Endothelial cell of umbilical vein (primary cell): ENCODE measurements at regions not wholly inside any gene's neighbourhood (a gene's known extent, or its start where the extent isn't known, plus 50 kb on each side); places are given as distances from the start of the nearest gene placed in this dataset.

Experiments
- BruUV-seq: library from RNA; stranded (reverse); fragments of 400-500 nt; replicated peaks from 2 replicates; lab custom pipeline; 2021; lab: Mats Ljungman, UMichigan
- CTCF ChIA-PET: fragments of 300-600, 350-600 bp; sonication (Branson Sonifier 250); formaldehyde crosslinking; loops from one replicate; lab custom pipeline; 2021; ENCODE audit warnings: antibody characterized with exemption, inconsistent platforms; lab: Charles Lee
- POLR2A ChIA-PET: fragments of 300-600, 350-600 bp; sonication (Branson Sonifier 250); formaldehyde crosslinking; loops from one replicate; lab custom pipeline; 2021; ENCODE audit warnings: antibody characterized with exemption, inconsistent platforms; lab: Charles Lee
- DNase-seq: peaks from one replicate; pipeline ENCODE4 v3.0.0-alpha.2; 2011; ENCODE audit warnings: low read depth, low spot score
- FAIRE-seq: peaks from 2 replicates; lab custom pipeline; 2011; peaks lifted over from hg19 to GRCh38; lab: Jason Lieb, UNC
- H2AFZ ChIP-seq: 2 replicates; pipeline ENCODE4 v1.6.0; 2012; ENCODE audit warnings: low read depth, low read length, control low read depth, inconsistent platforms
- H3K27ac ChIP-seq: 2 replicates; pipeline ENCODE4 v1.5.1; 2011; ENCODE audit warnings: low read depth, mild to moderate bottlenecking, control low read depth, low read length, moderate library complexity; ENCODE audit not compliant: insufficient read depth
- H3K27me3 ChIP-seq, 2 experiments: 2 replicates each; pipeline versions ENCODE4 v1.6.0 to v1.6.1; 2011; ENCODE audit warnings: low read length in 2 of 2, mixed read lengths in 1 of 2; ENCODE audit not compliant: control insufficient read depth in 2 of 2, insufficient read depth in 2 of 2
- H3K36me3 ChIP-seq, 2 experiments: 2 replicates in 1 of 2; 3 replicates in 1 of 2; pipeline ENCODE4 v1.5.1; 2011; ENCODE audit warnings: low read length in 2 of 2, mild to moderate bottlenecking in 1 of 2, moderate library complexity in 1 of 2; ENCODE audit not compliant: control insufficient read depth in 2 of 2, insufficient read depth in 2 of 2; ENCODE audit errors: extremely low read depth in 1 of 2
- H3K4me1 ChIP-seq: 3 replicates; pipeline ENCODE4 v1.5.1; 2011; ENCODE audit warnings: mild to moderate bottlenecking, low read length; ENCODE audit not compliant: control insufficient read depth, insufficient read depth; ENCODE audit errors: extremely low read depth
- H3K4me2 ChIP-seq: 2 replicates; pipeline ENCODE4 v1.6.1; 2011; ENCODE audit warnings: low read length, control low read depth, mixed read lengths; ENCODE audit not compliant: insufficient read depth
- H3K4me3 ChIP-seq, 3 experiments: fragments of 200-600 bp in 1 of 3; sonication (generic), shearing (Covaris generic) in 1 of 3; replicated peaks in 1 of 3; 2 replicates each; pipeline ENCODE4 v1.5.1; 2011 to 2016; ENCODE audit warnings: control low read depth in 3 of 3, low read length in 3 of 3, mild to moderate bottlenecking in 2 of 3, inconsistent platforms in 1 of 3, low read depth in 1 of 3, moderate library complexity in 1 of 3; ENCODE audit not compliant: insufficient read depth in 1 of 3
- H3K79me2 ChIP-seq: 2 replicates; pipeline ENCODE4 v1.6.0; 2012; ENCODE audit warnings: low read length, inconsistent platforms; ENCODE audit not compliant: control insufficient read depth, insufficient read depth
- H3K9ac ChIP-seq: replicated peaks from 2 replicates; pipeline ENCODE3; 2011; ENCODE audit warnings: low read length, control low read depth; ENCODE audit not compliant: insufficient read depth; ENCODE audit errors: extremely low read depth
- H3K9me1 ChIP-seq: replicated peaks from 3 replicates; pipeline ENCODE4 v1.6.0; 2011; ENCODE audit warnings: mild to moderate bottlenecking, low read length; ENCODE audit not compliant: control insufficient read depth, insufficient read depth; ENCODE audit errors: extremely low read depth
- H3K9me3 ChIP-seq: replicated peaks from 2 replicates; pipeline ENCODE4 v1.5.1; 2012; ENCODE audit warnings: low read length, inconsistent platforms; ENCODE audit not compliant: control insufficient read depth, insufficient read depth
- H4K20me1 ChIP-seq: replicated peaks from 2 replicates; pipeline ENCODE3; 2011; ENCODE audit warnings: mild to moderate bottlenecking, low read length; ENCODE audit not compliant: control insufficient read depth, insufficient read depth; ENCODE audit errors: extremely low read depth
- FOS ChIP-seq: IDR thresholded peaks from 2 replicates; pipeline ENCODE4 v1.6.1; 2011; ENCODE audit warnings: mild to moderate bottlenecking, low read length, moderate library complexity, borderline replicate concordance; ENCODE audit not compliant: insufficient read depth
- GATA2 ChIP-seq: IDR thresholded peaks from 2 replicates; pipeline ENCODE4 v1.7.0; 2011; ENCODE audit warnings: low read depth, mild to moderate bottlenecking, moderate library complexity, mixed read lengths, low read length; ENCODE audit not compliant: insufficient read length, insufficient read depth
- MYC ChIP-seq: IDR thresholded peaks from one replicate; pipeline ENCODE4 v1.6.1; 2011; ENCODE audit warnings: mild to moderate bottlenecking, low read depth, low read length
- POLR2A ChIP-seq: IDR thresholded peaks from 2 replicates; pipeline ENCODE4 v1.6.1; 2012; ENCODE audit warnings: low read depth, mild to moderate bottlenecking, control low read depth, low read length
- dilution Hi-C: fragments of 300-500 bp; cut with MboI; formaldehyde crosslinking; loops from one replicate; pipeline ENCODE4 v1.15.0; 2019; ENCODE audit warnings: low sequenced_read_pairs; ENCODE audit not compliant: extremely low pct_ligation_motif_present
- intact Hi-C: fragments of 100-400 bp; cut with micrococcal nuclease; formaldehyde crosslinking; loops from one replicate; pipeline ENCODE4 v1.10.0; 2022
- TF ChIP-seq, protein P1 (sequence below), 2 donors: IDR thresholded peaks; 1 replicate in 1 of 2; 2 replicates in 1 of 2; pipeline ENCODE4 v1.5.1; 2011; ENCODE audit warnings: low read length in 2 of 2, mild to moderate bottlenecking in 2 of 2, moderate library complexity in 2 of 2, control low read depth in 1 of 2, inconsistent platforms in 1 of 2, low read depth in 1 of 2; ENCODE audit not compliant: insufficient read depth in 1 of 2; ENCODE audit errors: extremely low read depth in 1 of 2
- TF ChIP-seq, protein P2 (sequence below): IDR thresholded peaks from 2 replicates; pipeline ENCODE4 v1.6.1; 2011; ENCODE audit not compliant: insufficient read depth, insufficient read length

DNA sequence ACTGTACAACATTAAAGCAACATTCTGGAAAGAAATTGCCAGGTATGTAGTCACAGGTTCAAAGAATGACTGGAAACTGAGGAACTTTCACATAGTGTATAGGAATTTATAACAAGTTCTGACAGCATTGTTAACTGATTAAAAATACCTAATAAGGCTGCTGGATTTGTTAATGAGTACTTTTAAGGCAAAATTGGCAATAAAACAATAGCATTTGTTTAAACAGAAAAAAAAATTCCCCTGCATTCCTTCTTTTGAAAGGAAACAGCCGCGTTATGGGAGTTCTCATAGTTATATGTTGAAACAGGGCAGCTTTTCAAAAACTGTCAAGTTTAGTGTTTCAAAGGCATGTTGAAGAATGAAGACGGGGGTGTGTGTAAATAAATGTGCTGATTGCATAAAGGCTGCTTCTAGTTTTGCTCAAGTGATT is 282.5 kb upstream of the FAT1 start:
- H3K9me1 ChIP-seq: no peaks in the 10 kb centered on the region
- no peak overlapping the region for H3K27ac ChIP-seq
- intact Hi-C loops (no loop called here), dilution Hi-C loops (no loop called here)
- H3K27me3 ChIP-seq: no peaks in the 10 kb centered on the region
- H3K4me2 ChIP-seq: no peak overlapping the region
- ChIA-PET CTCF (no interaction called here), POLR2A (no interaction called here)
- no TSS peak for BruUV-seq
- no peak overlapping the region for H3K9ac ChIP-seq
- H3K4me3 ChIP-seq: no peak overlapping the region
- H2AFZ ChIP-seq: no peak overlapping the region
- no peak for FAIRE-seq
- H4K20me1 ChIP-seq: no peaks in the 10 kb centered on the region
- no peaks in the 10 kb centered on the region for H3K4me1 ChIP-seq
- no peaks in the 10 kb centered on the region for H3K79me2 ChIP-seq
- TF ChIP-seq POLR2A (no peak), MYC (no peak), FOS (no peak)
- TF ChIP-seq, protein P1, sequence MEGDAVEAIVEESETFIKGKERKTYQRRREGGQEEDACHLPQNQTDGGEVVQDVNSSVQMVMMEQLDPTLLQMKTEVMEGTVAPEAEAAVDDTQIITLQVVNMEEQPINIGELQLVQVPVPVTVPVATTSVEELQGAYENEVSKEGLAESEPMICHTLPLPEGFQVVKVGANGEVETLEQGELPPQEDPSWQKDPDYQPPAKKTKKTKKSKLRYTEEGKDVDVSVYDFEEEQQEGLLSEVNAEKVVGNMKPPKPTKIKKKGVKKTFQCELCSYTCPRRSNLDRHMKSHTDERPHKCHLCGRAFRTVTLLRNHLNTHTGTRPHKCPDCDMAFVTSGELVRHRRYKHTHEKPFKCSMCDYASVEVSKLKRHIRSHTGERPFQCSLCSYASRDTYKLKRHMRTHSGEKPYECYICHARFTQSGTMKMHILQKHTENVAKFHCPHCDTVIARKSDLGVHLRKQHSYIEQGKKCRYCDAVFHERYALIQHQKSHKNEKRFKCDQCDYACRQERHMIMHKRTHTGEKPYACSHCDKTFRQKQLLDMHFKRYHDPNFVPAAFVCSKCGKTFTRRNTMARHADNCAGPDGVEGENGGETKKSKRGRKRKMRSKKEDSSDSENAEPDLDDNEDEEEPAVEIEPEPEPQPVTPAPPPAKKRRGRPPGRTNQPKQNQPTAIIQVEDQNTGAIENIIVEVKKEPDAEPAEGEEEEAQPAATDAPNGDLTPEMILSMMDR (IDR thresholded peaks at IDR 0.05; ENCODE audit: extremely low read depth in 1 of 2, insufficient read depth in 1 of 2, low read depth in 1 of 2, low read length in 2 of 2): no peak
- no peaks in the 10 kb centered on the region for H3K9me3 ChIP-seq
- H3K36me3 ChIP-seq: no peaks in the 10 kb centered on the region
- no peak for DNase-seq

DNA sequence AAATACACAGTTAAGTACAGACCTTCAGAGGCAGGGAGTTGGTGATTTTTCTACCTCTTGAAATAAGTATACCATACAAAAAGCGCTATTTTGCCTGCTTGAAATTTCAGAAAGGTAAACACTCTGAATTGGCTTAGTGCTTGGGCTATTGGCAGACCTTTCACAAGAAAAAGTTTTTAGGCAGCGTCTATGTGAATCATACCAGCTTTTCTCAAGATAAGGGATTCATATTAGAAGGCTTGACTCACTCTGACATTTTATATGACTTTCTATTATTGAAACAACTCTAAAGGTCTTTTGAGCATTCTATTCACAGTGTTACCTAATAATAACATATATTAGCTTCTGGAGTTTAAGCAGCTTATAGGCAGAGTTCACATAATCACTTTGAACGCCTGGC is 286.4 kb upstream of the FAT1 start:
- H4K20me1 ChIP-seq: no peaks in the 10 kb centered on the region
- ChIA-PET POLR2A (no interaction called here), CTCF (no interaction called here)
- FAIRE-seq: no peak
- H3K27ac ChIP-seq: no peak overlapping the region
- intact Hi-C loops: no loop called here
- H3K9me1 ChIP-seq: no peaks in the 10 kb centered on the region
- peaks cover 4% of the 10 kb centered on the region for H3K9me3 ChIP-seq
- no peak overlapping the region for H2AFZ ChIP-seq
- no peaks in the 10 kb centered on the region for H3K4me1 ChIP-seq
- no peak overlapping the region for H3K4me2 ChIP-seq
- H3K36me3 ChIP-seq: no peaks in the 10 kb centered on the region
- H3K27me3 ChIP-seq: no peaks in the 10 kb centered on the region
- TF ChIP-seq POLR2A: no peak
- TF ChIP-seq, protein P2, sequence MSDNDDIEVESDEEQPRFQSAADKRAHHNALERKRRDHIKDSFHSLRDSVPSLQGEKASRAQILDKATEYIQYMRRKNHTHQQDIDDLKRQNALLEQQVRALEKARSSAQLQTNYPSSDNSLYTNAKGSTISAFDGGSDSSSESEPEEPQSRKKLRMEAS: no peak
- no peak for TF ChIP-seq GATA2
- TF ChIP-seq, protein P1 (IDR thresholded peaks at IDR 0.05; ENCODE audit: extremely low read depth in 1 of 2, insufficient read depth in 1 of 2, low read depth in 1 of 2, low read length in 2 of 2): no peak
- no peak for TF ChIP-seq MYC
- BruUV-seq: no TSS peak
- H3K79me2 ChIP-seq: no peaks in the 10 kb centered on the region
- no peak for DNase-seq
- H3K9ac ChIP-seq: no peak overlapping the region
- H3K4me3 ChIP-seq: no peak overlapping the region
- dilution Hi-C loops: no loop called here
